Calu3 (cell line): ENCODE measurements at regions not wholly inside any gene's neighbourhood (a gene's known extent, or its start where the extent isn't known, plus 50 kb on each side); places are given as distances from the start of the nearest gene placed in this dataset.

Experiments used
- BruUV-seq: library from RNA; stranded (reverse); fragments of 400-500 nt; replicated peaks from 2 replicates; lab custom pipeline; 2021; lab: Mats Ljungman, UMichigan
- CTCF ChIA-PET: fragments of 300-600 bp; sonication (Branson Sonifier 250); formaldehyde crosslinking; loops from one replicate; lab custom pipeline; 2022; ENCODE audit warnings: antibody characterized with exemption; lab: Charles Lee
- DNase-seq: peaks from one replicate; pipeline ENCODE4 v3.0.0; 2022
- H3K27ac Mint-ChIP-seq: one replicate; pipeline ENCODE4 v1.8.0; 2022; ENCODE audit warnings: mixed read lengths; ENCODE audit not compliant: unreplicated experiment
- H3K27me3 Mint-ChIP-seq: one replicate; pipeline ENCODE4 v1.8.0; 2022; ENCODE audit warnings: mixed read lengths; ENCODE audit not compliant: unreplicated experiment
- H3K36me3 Mint-ChIP-seq: one replicate; pipeline ENCODE4 v1.8.0; 2022; ENCODE audit warnings: mild to moderate bottlenecking, moderate library complexity, mixed read lengths; ENCODE audit not compliant: insufficient read depth, unreplicated experiment
- H3K4me1 Mint-ChIP-seq: one replicate; pipeline ENCODE4 v1.8.0; 2022; ENCODE audit warnings: mild to moderate bottlenecking, low read depth, mixed read lengths; ENCODE audit not compliant: unreplicated experiment
- H3K4me3 Mint-ChIP-seq: one replicate; pipeline ENCODE4 v1.8.0; 2022; ENCODE audit warnings: mild to moderate bottlenecking, low read depth, moderate library complexity, mixed read lengths; ENCODE audit not compliant: unreplicated experiment
- H3K9me3 Mint-ChIP-seq: one replicate; pipeline ENCODE4 v1.8.0; 2022; ENCODE audit warnings: low read depth, mixed read lengths; ENCODE audit not compliant: unreplicated experiment
- intact Hi-C: fragments of 100-400 bp; cut with micrococcal nuclease; formaldehyde crosslinking; loops from one replicate; pipeline ENCODE4 v1.10.0; 2022; ENCODE audit not compliant: unreplicated experiment
- TF ChIP-seq, protein P1 (sequence below): fragments of 200-600 bp; IDR thresholded peaks from one replicate; pipeline ENCODE4 v1.8.0; 2022; ENCODE audit warnings: antibody characterized with exemption; ENCODE audit not compliant: unreplicated experiment

GRCh38 chr11:95545116-95545875, 244.3 kb downstream of the FAM76B start:
- CTCF ChIA-PET, result interaction anchor here (0.6 to 1.1 kb wide), 2 partner anchors 98 to 160 kb away, joined by 3 to 4 read pairs; no protein-coding TSS in a partner anchor
- Mint-ChIP-seq H3K4me1 (no peaks in the 10 kb centered on the region), H3K27ac (no peak overlapping the region), H3K36me3 (no peaks in the 10 kb centered on the region), H3K27me3 (peaks cover 10% of the 10 kb centered on the region), H3K4me3 (no peak overlapping the region), H3K9me3 (peaks cover 5% of the 10 kb centered on the region)
- intact Hi-C loops, result loop anchor here (10.0 kb wide), 1 partner anchor 390 kb away; no protein-coding TSS in a partner anchor
- TF ChIP-seq, protein P1, sequence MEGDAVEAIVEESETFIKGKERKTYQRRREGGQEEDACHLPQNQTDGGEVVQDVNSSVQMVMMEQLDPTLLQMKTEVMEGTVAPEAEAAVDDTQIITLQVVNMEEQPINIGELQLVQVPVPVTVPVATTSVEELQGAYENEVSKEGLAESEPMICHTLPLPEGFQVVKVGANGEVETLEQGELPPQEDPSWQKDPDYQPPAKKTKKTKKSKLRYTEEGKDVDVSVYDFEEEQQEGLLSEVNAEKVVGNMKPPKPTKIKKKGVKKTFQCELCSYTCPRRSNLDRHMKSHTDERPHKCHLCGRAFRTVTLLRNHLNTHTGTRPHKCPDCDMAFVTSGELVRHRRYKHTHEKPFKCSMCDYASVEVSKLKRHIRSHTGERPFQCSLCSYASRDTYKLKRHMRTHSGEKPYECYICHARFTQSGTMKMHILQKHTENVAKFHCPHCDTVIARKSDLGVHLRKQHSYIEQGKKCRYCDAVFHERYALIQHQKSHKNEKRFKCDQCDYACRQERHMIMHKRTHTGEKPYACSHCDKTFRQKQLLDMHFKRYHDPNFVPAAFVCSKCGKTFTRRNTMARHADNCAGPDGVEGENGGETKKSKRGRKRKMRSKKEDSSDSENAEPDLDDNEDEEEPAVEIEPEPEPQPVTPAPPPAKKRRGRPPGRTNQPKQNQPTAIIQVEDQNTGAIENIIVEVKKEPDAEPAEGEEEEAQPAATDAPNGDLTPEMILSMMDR, result no peak
- no TSS peak for BruUV-seq
- DNase-seq, result peak; percentile 2

DNA sequence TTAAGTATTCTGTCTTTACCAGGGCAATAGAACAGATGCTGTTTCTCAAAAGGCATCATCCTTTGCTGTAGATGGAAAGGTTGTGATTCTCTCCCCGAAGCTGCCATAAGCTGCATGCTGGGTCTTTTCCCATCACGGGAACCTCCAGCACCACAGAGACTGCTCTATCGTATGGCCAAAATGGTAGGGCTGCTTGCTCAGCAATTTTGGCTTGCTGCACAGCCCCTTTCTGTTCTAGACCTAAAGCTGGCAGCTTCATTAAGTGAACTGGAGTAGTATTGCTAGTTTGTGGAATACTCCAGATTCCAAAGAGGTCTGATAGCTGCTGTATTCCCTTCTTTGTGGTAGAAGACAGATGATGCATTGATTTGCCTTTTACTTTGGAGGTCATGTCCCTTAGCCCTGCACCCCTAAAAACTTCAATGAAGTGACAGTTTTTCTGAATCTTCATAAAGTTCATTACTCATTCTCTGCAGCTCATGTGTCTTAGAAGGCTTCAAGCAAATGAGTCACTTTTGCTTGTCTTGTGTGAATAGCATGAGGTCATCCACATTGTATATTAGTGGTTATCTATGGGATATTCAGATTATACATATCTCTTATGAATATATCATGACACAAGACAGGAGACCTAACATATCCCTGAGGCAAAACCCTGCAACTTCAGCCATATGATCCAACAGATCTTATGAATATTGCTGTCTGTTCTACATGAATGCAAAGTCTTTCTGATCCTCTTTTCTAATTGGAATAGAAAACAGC, 245.3 kb downstream of the FAM76B start:
- Mint-ChIP-seq H3K4me3 (no peak overlapping the region), H3K27me3 (peaks cover 9% of the 10 kb centered on the region), H3K4me1 (no peaks in the 10 kb centered on the region), H3K36me3 (no peaks in the 10 kb centered on the region), H3K9me3 (peaks cover 5% of the 10 kb centered on the region), H3K27ac (no peak overlapping the region)
- intact Hi-C loops, result loop anchor here (10.0 kb wide), 1 partner anchor 389 kb away; no protein-coding TSS in a partner anchor
- no peak for DNase-seq
- TF ChIP-seq, protein P1, result no peak
- CTCF ChIA-PET, result no interaction called here
- no TSS peak for BruUV-seq

- no peak for DNase-seq
- TF ChIP-seq, protein P1, result no peak
- Mint-ChIP-seq H3K27me3 (peaks cover 9% of the 10 kb centered on the region), H3K36me3 (no peaks in the 10 kb centered on the region), H3K4me1 (no peaks in the 10 kb centered on the region), H3K27ac (no peak overlapping the region), H3K4me3 (no peak overlapping the region), H3K9me3 (peaks cover 5% of the 10 kb centered on the region)
- intact Hi-C loops, result loop anchor here (10.0 kb wide), 1 partner anchor 388 kb away; no protein-coding TSS in a partner anchor
- CTCF ChIA-PET, result no interaction called here
- BruUV-seq, result no TSS peak
Measured at GRCh38 chr11:95542868-95543551, 246.6 kb downstream of the FAM76B start.

- Mint-ChIP-seq H3K9me3 (peaks cover 5% of the 10 kb centered on the region), H3K27me3 (peaks cover 12% of the 10 kb centered on the region), H3K27ac (no peak overlapping the region), H3K36me3 (no peaks in the 10 kb centered on the region), H3K4me3 (no peak overlapping the region), H3K4me1 (no peaks in the 10 kb centered on the region)
- no TSS peak for BruUV-seq
- CTCF ChIA-PET, result no interaction called here
- intact Hi-C loops, result loop anchor here (10.0 kb wide), 1 partner anchor 387 kb away; no protein-coding TSS in a partner anchor
- TF ChIP-seq, protein P1, result no peak
- DNase-seq, result no peak
Measured at GRCh38 chr11:95541715-95542114, 247.9 kb downstream of the FAM76B start.
